Endothelial cell of hepatic sinusoid (primary cell): ENCODE measurements at regions not wholly inside any gene's neighbourhood (a gene's known extent, or its start where the extent isn't known, plus 50 kb on each side); places are given as distances from the start of the nearest gene placed in this dataset.

Source experiments
- in situ Hi-C: cut with HindIII; loops from 2 replicates; pipeline ENCODE4 v1.10.0; 2017; ENCODE audit warnings: low sequenced_read_pairs

GRCh38 chr1:209454340-209454994 lies 129.0 kb upstream of the CAMK1G start:
- in situ Hi-C loops, result no loop called here

- in situ Hi-C loops, result no loop called here
Measured at GRCh38 chr1:209455145-209455544, 128.4 kb upstream of the CAMK1G start.

- in situ Hi-C loops, result no loop called here
Measured at GRCh38 chr1:209455661-209456358, 127.7 kb upstream of the CAMK1G start.

GRCh38 chr1:209456878-209457277 lies 126.6 kb upstream of the CAMK1G start:
- in situ Hi-C loops, result no loop called here

GRCh38 chr1:209457401-209458125 lies 126.0 kb upstream of the CAMK1G start:
- in situ Hi-C loops, result no loop called here

GRCh38 chr1:209458921-209459320 lies 124.6 kb upstream of the CAMK1G start:
- in situ Hi-C loops, result no loop called here

GRCh38 chr1:209461168-209461567 lies 122.3 kb upstream of the CAMK1G start:
- in situ Hi-C loops, result no loop called here

GRCh38 chr1:209462433-209462832 lies 121.1 kb upstream of the CAMK1G start:
- in situ Hi-C loops, result no loop called here

GRCh38 chr1:209463441-209463840 lies 120.1 kb upstream of the CAMK1G start:
- in situ Hi-C loops, result no loop called here

- in situ Hi-C loops, result no loop called here
Measured at GRCh38 chr1:209473025-209473424, 110.5 kb upstream of the CAMK1G start.

- in situ Hi-C loops, result no loop called here
Measured at GRCh38 chr1:209480345-209480744, 103.2 kb upstream of the CAMK1G start.

GRCh38 chr1:209483691-209484090 lies 99.8 kb upstream of the CAMK1G start:
- in situ Hi-C loops, result no loop called here

- in situ Hi-C loops, result no loop called here
Measured at GRCh38 chr1:209484429-209484828, 99.1 kb upstream of the CAMK1G start.

GRCh38 chr1:209485167-209485566 lies 98.3 kb upstream of the CAMK1G start:
- in situ Hi-C loops, result no loop called here

GRCh38 chr1:209485751-209486150 lies 97.8 kb upstream of the CAMK1G start:
- in situ Hi-C loops, result no loop called here

- in situ Hi-C loops, result no loop called here
Measured at GRCh38 chr1:209486861-209487593, 96.5 kb upstream of the CAMK1G start.

GRCh38 chr1:209490013-209490412 lies 93.5 kb upstream of the CAMK1G start:
- in situ Hi-C loops, result no loop called here

GRCh38 chr1:209491031-209491430 lies 92.5 kb upstream of the CAMK1G start:
- in situ Hi-C loops, result no loop called here

GRCh38 chr1:209491496-209491895 lies 92.0 kb upstream of the CAMK1G start:
- in situ Hi-C loops, result no loop called here

GRCh38 chr1:209491897-209492296 lies 91.6 kb upstream of the CAMK1G start:
- in situ Hi-C loops, result no loop called here

- in situ Hi-C loops, result no loop called here
Measured at GRCh38 chr1:209493559-209493958, 90.0 kb upstream of the CAMK1G start.
